ENCODE measurements at regions not wholly inside any gene's neighbourhood (a gene's known extent, or its start where the extent isn't known, plus 50 kb on each side); places are given as distances from the start of the nearest gene placed in this dataset.

DNA sequence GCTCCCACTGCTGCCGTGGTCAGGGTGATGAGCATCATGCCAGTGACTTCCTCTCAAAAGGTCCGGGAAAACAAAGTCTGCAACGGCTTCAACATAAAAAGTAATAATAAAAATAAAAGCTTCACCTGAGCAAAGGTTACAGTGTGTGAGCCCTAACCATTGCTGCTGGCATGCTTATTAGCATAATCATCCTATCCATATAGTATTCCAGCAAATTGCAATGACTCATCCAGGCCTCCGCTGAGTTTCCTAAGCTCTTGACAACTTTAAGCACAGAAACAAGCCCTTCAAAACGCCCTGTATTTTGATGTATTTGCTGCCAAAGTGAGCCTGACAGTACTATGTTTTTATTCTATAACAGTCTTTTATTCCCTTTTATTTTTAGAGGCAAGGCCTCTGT is 100.5 kb downstream of the AASDH start:
- ChIA-PET CTCF (no interaction called here), POLR2A (no interaction called here)

DNA sequence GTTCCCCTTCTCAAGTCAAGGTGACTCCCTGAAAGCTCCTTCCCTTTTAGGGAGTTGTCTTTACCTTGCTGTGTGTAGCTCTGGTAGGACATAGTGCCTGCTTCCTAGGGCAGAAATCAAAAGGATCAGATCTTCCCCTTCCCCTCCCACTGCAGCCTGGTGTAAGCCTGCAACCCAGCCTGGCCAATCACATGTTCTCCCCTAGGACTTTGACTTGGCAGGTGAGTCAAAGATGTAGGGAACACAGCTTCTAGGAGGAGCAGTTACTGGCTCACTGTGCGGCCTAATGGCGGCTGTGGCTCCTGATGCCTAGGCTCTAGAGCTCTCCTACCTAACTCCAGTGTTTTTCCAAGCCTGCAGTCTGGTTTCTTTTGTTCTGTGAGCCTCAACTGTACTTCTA is 103.9 kb downstream of the AASDH start:
- ChIA-PET CTCF (no interaction called here), POLR2A (no interaction called here)

DNA sequence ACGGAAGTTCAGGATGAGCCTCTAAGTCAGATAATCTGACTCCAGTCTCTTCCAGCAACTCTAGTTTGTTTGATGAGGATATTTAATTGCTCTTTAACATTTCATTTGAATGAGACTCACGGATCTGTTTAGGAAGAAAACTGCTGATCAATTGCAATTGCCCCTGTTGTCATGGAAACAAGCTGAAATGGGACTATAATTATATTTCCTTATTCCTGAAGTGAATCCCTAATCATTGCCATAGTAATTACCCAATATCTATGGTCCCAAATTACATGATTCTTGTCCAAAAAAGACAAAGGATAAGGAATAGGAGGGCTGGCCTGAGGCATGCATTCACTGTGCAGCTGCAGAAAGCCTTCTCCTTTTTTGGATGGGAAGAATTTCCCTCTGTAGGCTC is 105.3 kb downstream of the AASDH start:
- ChIA-PET POLR2A (no interaction called here), CTCF (no interaction called here)

DNA sequence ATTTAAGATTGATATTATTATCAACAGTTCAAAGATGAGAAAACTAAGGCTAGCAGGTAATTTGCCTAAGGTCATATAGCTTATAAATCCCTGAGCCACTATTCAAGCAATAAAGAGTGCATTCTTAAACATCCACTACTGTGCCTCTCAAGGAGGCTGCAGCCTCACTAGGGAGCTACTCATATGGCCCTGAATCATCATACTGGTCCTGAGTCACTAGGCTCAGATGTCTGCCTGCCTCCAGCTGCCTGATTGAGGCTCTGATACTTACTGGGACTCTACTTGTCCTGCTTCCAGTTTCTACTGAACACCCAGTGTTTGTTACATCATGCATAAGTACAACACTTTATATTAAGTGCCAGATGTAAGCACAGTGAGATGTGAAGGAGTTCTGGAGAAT is 110.7 kb downstream of the AASDH start:
- POLR2A ChIA-PET, result no interaction called here
- CTCF ChIA-PET, result no interaction called here

- POLR2A ChIA-PET, result no interaction called here
These were observed 113.9 kb downstream of the AASDH start for GRCh38 chr4:56273391-56273790.

DNA sequence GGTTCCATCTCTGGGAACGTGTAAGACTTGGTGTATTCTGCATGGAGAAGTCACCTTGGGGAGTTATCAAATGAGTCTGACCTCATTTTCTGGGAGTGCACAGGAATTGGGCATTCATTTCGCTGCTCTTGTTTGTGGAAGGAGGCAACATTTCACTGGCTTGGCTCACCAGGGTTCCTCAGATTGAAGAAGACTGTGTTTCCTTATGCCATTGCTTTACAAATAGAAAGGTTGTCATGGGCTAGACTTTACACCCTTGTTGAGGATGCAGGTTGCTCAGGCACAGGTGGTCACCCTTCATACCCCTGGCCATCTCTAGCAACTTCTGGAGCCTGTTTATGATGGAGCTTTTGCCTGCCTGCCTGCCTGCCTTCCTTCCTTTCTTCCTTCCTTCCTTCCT is 114.4 kb downstream of the AASDH start:
- ChIA-PET CTCF (no interaction called here), POLR2A (no interaction called here)

More at GRCh38 chr4:56273391-56273790, 113.9 kb downstream of the AASDH start:
- CTCF ChIA-PET, result no interaction called here

GRCh38 chr4:56272003-56272402 is 115.3 kb downstream of the AASDH start:
- CTCF ChIA-PET, result no interaction called here

DNA sequence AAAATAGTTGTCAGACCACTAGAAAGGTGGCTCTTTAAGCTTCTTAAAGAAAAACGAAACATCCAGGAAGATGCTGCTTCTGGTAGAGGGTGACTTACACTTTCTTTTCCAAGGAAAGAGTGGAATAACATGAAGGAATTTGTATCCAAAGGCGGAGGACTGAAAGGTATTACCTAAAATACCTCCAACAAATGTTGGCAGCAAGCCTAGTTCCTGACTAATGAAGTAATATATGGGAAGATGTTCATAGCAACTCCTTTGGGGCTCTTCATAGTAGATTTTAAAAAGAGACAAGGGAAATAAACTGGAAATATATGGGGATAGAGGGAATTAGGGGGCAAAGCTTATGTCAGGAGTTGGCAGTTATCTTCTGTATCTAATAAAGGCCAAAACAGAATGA is 116.2 kb downstream of the AASDH start:
- CTCF ChIA-PET, result interaction anchor here (0.6 kb wide), 1 partner anchor 641 kb away, joined by 5 read pairs; no protein-coding TSS in a partner anchor
- POLR2A ChIA-PET, result no interaction called here

More at GRCh38 chr4:56272003-56272402, 115.3 kb downstream of the AASDH start:
- POLR2A ChIA-PET, result no interaction called here

- ChIA-PET CTCF (no interaction called here), POLR2A (no interaction called here)
These were observed 119.7 kb downstream of the AASDH start for GRCh38 chr4:56267558-56267957.

DNA sequence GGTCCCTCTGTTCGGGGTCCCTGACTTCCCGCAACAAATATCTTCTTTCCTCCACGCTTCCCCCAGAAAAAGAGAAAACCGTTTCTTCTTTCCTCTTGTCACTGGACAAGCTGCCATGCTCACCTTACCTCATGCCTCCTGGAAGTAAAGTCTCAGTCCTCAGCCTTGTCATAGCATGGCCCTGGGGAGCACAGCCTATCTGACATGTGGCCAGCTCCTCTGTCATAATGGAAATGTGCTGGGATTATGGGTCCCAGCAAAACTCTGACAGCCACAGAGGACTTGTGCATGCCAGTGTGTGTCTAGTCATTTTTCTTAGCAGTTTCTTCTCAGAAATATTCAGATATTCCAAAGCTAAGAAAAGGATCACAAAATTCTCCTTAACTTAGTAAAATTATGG is 122.4 kb downstream of the AASDH start:
- POLR2A ChIA-PET, result no interaction called here
- CTCF ChIA-PET, result no interaction called here

GRCh38 chr4:56261027-56261426 is 126.3 kb downstream of the AASDH start:
- ChIA-PET POLR2A (no interaction called here), CTCF (no interaction called here)

DNA sequence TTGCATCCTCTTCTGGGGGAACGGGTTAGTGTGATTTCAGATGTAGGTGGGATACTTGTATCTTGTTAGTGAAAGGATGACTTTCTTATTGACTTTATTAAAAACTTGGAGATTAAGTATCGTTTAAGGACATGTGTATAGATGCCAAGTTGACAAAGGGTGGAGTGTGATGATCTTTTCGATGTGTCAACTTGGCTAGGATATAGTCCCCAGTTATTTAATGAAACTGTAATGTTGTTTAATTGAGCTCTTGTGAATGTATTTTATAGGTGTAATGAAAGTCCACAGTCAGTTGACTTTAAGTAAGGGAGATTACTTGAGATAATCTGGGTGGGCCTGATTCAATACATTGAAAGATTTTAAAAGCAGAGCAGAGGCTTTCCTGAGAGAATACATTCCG is 127.0 kb downstream of the AASDH start:
- POLR2A ChIA-PET, result no interaction called here
- CTCF ChIA-PET, result no interaction called here

GRCh38 chr4:56259655-56260054 is 127.6 kb downstream of the AASDH start:
- ChIA-PET CTCF (no interaction called here), POLR2A (no interaction called here)

DNA sequence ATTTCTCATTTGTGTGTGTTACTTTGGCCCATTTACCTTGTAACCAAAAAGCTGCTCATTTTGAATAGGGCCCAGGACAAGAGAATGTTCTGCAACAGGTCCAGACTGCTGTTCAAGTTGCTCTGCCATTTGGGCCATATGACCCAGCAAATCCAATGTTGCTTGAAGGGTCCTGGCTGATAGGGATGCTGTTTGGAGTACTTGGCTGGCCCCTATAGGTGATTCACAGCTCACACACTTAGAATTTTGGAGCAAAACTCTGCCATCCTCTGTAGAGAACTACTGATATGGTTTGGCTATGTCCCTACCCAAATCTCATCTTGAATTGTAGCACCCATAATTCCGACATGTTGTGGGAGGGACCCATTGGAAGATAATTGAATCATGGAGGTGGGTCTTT is 131.5 kb downstream of the AASDH start:
- ChIA-PET CTCF (interaction anchor here (0.5 kb wide), 1 partner anchor 80 kb away, joined by 5 read pairs; no protein-coding TSS in a partner anchor), POLR2A (no interaction called here)

DNA sequence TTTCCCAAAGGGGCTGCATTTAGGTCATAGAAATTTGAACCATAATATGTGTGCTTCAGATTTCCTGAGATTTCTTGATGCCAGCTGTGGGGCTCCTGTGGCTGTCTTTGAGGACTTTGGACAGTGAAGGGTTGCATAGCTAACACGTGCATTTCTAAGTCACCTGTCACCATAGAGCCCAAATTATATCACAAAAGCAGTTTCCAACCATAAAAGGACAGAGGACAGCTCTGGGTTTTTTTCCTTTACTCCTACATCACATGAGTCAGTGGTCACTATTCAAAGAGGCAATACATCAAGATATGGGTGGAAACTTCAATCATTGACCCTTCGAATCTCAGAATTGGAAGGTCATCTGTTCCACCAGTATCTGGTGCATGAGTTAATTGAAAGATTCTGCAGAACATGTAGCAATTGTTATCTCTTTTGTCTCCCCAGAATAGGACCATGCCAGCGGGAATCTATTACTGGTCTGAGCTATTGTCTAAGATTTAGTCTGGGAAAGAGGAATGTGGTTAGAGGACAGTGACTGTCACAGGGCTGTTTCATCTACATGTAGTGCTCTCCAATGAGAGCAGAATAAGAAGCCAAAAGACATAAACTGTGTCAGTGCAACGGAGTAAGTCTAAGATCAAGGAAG is 133.5 kb downstream of the AASDH start:
- ChIA-PET POLR2A (no interaction called here), CTCF (no interaction called here)

DNA sequence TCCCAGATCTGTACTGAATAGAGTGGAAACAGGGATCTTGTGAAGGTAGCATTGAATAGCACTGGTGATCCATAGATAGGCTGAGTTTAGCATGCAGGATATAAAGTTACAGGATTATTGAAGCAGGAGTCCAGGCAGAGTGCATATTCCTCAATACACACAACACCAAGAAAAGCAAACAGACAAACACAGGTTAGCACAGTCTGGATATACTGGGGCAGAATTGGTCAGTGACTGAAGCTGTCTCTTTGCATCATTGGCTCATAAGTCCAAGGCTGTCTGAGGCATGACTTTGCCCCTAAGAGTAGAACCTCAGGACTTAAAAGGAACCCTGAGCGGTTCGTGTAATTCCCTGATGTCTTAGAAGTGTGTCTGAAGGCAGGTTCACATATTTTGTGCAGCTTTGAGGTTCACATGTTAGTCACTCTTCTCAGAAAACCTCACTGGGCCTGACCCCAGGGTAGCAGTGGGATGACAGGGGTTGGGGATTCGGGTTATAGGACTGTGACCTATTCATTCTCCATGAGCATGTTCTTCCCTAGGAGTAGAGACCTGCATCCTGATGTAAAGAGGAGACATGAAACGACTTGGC is 134.6 kb downstream of the AASDH start:
- ChIA-PET CTCF (no interaction called here), POLR2A (no interaction called here)

GRCh38 chr4:56251556-56251955 is 135.7 kb downstream of the AASDH start:
- CTCF ChIA-PET, result no interaction called here
- POLR2A ChIA-PET, result no interaction called here

DNA sequence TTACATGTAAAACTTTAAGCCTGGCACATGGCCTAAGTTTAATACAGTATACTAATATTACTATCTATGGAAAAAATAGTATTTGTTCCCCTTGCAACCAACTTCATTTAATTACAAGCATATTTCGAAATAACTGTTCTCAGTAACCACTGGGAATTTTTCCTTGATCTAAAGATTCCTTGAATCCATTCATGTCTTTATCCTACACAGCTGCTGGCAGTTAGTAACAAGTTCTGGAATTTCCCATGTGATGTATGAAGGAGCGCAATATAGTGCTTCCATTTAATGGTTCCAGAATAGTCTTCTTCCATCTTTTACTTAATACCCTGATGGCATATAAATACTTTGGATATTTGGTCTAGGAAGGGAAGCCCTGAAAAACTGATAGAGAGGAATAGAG is 136.5 kb downstream of the AASDH start:
- ChIA-PET POLR2A (no interaction called here), CTCF (no interaction called here)

GRCh38 chr4:56247646-56248045 is 139.6 kb downstream of the AASDH start:
- ChIA-PET POLR2A (no interaction called here), CTCF (no interaction called here)

- POLR2A ChIA-PET, result no interaction called here
- CTCF ChIA-PET, result no interaction called here
These were observed 141.1 kb downstream of the AASDH start for GRCh38 chr4:56246233-56246610.

DNA sequence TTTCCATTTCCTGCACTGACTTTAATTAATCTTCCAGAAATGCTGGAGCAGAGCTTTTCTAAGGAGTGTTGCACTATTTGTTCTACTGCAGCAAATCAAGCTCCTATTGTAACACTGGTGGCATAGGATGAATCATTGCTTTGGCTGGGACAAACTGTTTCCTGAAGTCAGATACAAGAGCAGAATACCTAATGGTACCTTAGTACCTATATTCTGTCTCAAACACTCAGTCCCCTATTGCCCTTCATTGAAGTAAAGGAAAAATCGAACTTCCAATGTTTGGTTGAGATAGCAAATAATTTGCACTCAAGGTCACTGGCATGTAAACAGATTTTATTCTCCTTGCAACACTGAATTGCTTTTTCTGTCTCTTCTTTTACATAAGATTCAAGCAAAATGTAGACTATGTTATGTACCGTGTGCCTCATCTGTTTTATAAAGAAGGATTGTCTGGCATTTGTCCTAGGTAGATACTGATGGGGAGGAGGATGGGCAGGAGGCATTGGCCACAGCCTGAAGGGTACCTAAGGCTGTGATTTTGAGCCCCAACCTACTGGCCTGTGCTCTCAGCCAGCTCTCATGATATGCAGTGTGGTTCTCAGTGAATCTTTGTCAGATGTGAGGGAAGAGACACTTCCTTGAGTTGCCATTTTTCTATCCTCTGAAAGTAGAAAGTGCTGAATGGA is 141.6 kb downstream of the AASDH start:
- CTCF ChIA-PET, result no interaction called here
- POLR2A ChIA-PET, result no interaction called here

DNA sequence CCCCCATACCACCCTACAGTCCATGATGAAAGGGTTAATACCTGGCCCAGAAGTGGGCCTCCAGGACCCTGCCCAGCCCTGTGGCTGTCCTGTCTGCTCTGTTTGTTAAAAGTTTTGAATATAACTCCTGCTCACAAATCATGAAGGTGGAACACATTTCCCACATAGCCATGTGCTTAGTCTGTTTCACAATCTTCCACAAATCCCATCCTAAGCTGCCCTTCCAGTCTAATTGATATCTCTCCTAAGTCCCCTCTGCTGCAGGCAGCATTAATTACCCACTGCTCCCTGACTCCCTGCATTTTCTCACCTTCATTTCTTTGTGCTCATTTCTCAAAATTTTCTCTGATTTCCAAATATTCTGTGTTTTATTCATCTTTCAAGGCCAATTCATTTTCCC is 142.6 kb downstream of the AASDH start:
- POLR2A ChIA-PET, result no interaction called here
- CTCF ChIA-PET, result no interaction called here

Measured in activated CD8-positive, alpha-beta memory T cell treated with anti-CD3 and anti-CD28 coated beads for 36 hours (primary cell).